ENCODE measurements at regions not wholly inside any gene's neighbourhood (a gene's known extent, or its start where the extent isn't known, plus 50 kb on each side); places are given as distances from the start of the nearest gene placed in this dataset.
"Not testable (repeated sequence)": the region's sequence is repeated elsewhere in the genome, so short reads cannot be mapped to it uniquely, and the experiment has no call there.

- DNase-seq (ENCODE audit: low spot score) = no peak
- TF ChIP-seq, protein P1, sequence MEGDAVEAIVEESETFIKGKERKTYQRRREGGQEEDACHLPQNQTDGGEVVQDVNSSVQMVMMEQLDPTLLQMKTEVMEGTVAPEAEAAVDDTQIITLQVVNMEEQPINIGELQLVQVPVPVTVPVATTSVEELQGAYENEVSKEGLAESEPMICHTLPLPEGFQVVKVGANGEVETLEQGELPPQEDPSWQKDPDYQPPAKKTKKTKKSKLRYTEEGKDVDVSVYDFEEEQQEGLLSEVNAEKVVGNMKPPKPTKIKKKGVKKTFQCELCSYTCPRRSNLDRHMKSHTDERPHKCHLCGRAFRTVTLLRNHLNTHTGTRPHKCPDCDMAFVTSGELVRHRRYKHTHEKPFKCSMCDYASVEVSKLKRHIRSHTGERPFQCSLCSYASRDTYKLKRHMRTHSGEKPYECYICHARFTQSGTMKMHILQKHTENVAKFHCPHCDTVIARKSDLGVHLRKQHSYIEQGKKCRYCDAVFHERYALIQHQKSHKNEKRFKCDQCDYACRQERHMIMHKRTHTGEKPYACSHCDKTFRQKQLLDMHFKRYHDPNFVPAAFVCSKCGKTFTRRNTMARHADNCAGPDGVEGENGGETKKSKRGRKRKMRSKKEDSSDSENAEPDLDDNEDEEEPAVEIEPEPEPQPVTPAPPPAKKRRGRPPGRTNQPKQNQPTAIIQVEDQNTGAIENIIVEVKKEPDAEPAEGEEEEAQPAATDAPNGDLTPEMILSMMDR (IDR thresholded peaks at IDR 0.05; ENCODE audit: extremely low read depth, insufficient read depth, missing control alignments) = no peak
- in situ Hi-C loops (cut with MboI; ENCODE audit: low pct_unique_long_range_greater_than_20kb, low sequenced_read_pairs, unreplicated experiment) = no loop called here
Measured at GRCh38 chr1:78263946-78264345, 218.2 kb downstream of the GIPC2 start.

GRCh38 chr1:78267513-78268218, 221.9 kb downstream of the GIPC2 start:
- in situ Hi-C loops (cut with MboI; ENCODE audit: low pct_unique_long_range_greater_than_20kb, low sequenced_read_pairs, unreplicated experiment) = no loop called here
- TF ChIP-seq, protein P1 (IDR thresholded peaks at IDR 0.05; ENCODE audit: extremely low read depth, insufficient read depth, missing control alignments) = no peak
- no peak for DNase-seq (ENCODE audit: low spot score)

DNA sequence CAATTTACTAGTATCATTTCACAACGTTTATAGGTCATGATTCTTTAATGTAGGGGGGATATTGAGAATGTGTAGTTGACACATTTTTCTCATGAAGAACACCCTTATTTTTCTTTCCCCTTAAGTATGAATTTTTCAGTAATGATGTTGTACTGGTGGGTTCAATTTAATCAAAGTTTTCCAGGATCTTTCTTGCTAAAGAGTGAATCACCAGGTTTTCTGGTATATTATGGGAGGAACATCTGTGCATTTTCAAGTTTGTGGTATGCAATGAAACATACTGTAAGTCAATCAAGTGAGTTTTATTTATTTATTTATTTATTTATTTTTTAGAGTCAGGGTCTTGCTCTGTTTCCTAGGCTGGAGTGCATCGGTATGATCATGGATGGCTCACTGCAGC, 221.2 kb upstream of the PTGFR start:
- in situ Hi-C loops (cut with MboI; ENCODE audit: low pct_unique_long_range_greater_than_20kb, low sequenced_read_pairs, unreplicated experiment) = no loop called here
- no peak for DNase-seq (ENCODE audit: low spot score)
- TF ChIP-seq, protein P1 (IDR thresholded peaks at IDR 0.05; ENCODE audit: extremely low read depth, insufficient read depth, missing control alignments) = no peak

DNA sequence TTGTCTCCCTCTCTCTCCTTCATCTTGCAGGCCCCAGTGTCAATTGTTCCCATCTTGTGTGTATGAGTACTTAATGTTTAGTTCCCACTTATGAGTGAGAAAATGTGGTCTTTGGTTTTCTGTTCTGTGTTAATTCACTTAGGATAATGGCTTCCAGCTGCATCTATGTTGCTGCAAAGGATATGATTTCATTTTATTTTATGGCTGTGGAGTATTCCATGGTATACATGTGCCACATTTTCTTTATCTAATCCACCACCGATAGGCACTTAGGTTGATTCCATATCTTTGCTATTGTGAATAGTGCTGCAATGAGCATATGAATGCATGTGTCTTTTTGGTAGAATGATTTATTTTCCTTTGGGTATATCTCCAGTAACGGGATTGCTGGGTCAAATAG, 219.4 kb upstream of the PTGFR start:
- DNase-seq (ENCODE audit: low spot score); in situ Hi-C loops (cut with MboI; ENCODE audit: low pct_unique_long_range_greater_than_20kb, low sequenced_read_pairs, unreplicated experiment): not testable (repeated sequence)

DNA sequence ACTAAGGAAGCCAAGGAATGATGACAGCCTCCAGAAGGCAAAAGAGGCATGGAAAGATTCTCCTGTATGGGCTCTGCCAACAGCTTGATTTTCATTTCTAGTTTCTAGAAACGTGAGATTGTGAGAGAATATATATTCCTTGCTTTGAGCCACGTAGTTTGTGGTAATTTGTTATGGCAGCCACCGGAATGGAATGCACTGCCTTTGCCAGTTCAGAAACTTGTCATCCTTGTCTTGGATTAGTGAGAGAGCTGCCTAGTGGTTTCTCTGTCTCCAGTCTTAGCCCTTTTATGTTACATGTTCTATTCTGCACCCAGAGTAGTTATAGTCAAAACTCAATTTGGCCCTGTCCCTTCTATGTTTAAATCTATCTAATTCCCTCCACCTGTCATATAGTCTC, 216.0 kb upstream of the PTGFR start:
- in situ Hi-C loops (cut with MboI; ENCODE audit: low pct_unique_long_range_greater_than_20kb, low sequenced_read_pairs, unreplicated experiment) = no loop called here
- no peak for DNase-seq (ENCODE audit: low spot score)
- TF ChIP-seq, protein P1 (IDR thresholded peaks at IDR 0.05; ENCODE audit: extremely low read depth, insufficient read depth, missing control alignments) = no peak

DNA sequence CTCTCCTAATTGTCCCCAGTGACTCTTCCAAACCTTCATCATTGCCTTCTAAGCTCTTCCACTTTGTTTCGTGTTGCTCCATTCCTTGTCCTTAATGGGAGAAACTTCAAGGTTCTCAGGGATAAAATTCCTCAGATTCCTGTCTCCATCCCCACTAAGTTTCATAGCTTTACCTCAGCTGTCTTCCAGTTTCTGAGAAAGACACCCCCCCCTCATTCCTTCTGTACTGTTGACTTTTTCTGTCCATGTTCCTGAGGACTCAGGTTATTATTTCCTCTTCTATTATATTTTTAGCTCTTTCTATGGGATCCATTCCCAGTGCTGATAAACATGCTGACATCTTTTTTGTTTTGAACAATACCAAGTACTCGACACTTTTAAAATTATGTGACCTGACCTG, 215.3 kb upstream of the PTGFR start:
- TF ChIP-seq, protein P1 (IDR thresholded peaks at IDR 0.05; ENCODE audit: extremely low read depth, insufficient read depth, missing control alignments) = no peak
- in situ Hi-C loops (cut with MboI; ENCODE audit: low pct_unique_long_range_greater_than_20kb, low sequenced_read_pairs, unreplicated experiment) = no loop called here
- no peak for DNase-seq (ENCODE audit: low spot score)

- in situ Hi-C loops (cut with MboI; ENCODE audit: low pct_unique_long_range_greater_than_20kb, low sequenced_read_pairs, unreplicated experiment) = no loop called here
- DNase-seq (ENCODE audit: low spot score) = no peak
- TF ChIP-seq, protein P1 (IDR thresholded peaks at IDR 0.05; ENCODE audit: extremely low read depth, insufficient read depth, missing control alignments) = no peak
Measured at GRCh38 chr1:78275906-78276685, 214.7 kb upstream of the PTGFR start.

All from GM13977 (cell line).